Central memory CD4-positive, alpha-beta T cell (primary cell): ENCODE measurements at regions not wholly inside any gene's neighbourhood (a gene's known extent, or its start where the extent isn't known, plus 50 kb on each side); places are given as distances from the start of the nearest gene placed in this dataset.
"Not testable (repeated sequence)": the region's sequence is repeated elsewhere in the genome, so short reads cannot be mapped to it uniquely, and the experiment has no call there.

Experiments used
- DNase-seq: peaks from one replicate; pipeline ENCODE4 v3.0.0; 2022

DNA sequence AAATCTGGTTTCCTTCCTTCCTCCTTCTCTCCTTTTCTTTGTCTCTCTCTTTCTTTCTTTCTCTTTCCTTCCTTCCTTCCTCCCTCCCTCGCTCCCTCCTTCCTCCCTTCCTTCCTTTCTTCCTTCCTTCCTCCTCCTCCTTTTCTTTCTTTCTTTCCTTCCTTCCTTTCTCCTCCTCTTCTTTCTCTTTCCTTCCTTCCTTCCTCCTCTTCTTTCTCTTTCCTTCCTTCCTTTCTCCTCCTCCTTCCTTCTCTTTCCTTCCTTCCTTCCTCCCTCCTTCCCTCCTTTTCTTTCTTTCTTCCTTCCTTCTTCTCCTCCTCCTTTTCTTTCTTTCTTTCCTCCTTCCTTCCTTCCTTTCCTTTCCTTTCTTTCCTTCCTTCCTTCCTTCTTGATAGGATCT is 61.2 kb downstream of the VIP start:
- no peak for DNase-seq

DNA sequence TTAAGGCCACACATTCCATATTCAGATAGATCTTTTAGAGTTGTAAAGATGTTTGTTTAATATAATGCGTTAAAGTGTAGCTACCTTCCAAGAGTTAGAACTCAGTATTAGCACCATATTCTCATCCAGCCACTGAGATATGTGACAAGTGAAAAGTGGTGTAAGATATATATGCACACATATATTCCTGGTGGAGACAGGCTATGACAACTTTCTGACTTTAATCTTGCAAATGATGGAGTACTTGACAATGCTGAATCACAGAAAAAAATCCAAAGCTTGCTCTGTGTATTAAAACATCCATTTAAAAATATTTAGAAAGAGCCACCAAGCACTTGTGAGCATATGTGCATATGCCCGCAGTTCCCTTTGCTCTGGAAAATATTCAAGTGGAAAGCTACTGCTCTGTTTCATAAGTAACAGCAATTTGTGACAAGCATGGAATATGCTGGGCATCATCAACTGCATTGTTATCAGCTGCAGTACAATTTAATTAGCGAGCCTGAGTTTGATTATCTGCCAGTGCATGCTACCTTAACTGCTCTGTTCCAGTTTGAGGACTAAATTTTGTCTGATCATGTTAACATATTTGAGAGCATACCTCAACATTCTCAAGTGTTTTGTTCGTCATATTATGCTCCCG is 64.8 kb downstream of the VIP start:
- DNase-seq: no peak

DNA sequence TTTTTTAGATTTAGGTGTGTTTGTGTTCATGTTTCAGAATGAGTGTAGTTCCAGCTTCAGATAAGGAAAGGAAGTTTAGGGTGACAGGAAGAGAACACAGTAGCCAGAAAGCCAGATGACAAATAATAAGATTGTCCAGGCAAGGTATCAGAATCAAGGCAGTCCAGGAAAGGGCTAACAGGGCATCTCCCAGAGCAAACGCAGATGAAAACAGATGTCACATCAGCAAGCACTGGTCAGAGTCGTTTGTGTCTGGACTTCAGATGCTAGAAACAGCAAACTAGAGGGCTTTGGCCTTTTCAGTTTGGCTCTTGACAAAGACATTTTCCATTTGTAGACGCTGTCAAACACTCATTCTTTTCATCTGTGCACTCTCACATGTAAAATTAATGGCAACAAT is 65.5 kb downstream of the VIP start:
- DNase-seq: no peak

DNA sequence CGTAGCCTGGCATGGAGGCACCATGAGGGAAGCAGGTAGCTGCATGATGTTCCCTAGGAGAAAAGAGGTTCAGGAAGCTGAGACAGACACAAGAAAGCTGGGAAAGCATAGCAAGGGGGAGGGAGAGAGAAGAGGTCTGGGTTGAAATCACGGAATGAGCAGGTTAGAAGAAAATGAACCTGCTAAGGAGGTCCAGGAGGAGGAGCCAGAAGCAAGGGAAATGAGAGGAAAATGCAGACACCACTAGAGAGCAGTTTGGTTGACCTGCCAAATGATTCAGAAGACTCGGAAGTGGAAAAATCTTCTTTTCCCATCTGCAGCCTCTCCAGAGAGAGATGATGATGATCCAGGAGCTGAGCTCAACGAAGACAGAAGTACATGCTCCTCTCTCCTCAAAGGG is 70.9 kb downstream of the VIP start:
- DNase-seq: no peak

DNA sequence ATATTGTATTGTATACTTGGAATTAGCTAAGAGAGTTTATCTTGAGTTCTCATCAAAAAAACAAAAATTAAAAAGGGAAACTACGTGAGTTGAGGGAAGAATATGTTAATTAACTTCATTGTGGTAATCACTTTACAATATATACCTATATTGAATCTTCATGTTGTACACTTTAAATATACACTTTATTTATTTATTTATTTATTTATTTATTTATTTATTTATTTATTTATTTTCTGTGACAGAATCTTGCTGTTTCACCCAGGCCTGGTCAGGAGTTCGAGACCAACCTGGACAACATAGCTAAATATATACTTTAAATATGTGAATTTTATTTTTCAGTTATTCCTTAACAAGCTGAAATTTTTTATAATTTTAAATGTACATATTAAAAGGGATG is 74.1 kb downstream of the VIP start:
- no peak for DNase-seq

DNA sequence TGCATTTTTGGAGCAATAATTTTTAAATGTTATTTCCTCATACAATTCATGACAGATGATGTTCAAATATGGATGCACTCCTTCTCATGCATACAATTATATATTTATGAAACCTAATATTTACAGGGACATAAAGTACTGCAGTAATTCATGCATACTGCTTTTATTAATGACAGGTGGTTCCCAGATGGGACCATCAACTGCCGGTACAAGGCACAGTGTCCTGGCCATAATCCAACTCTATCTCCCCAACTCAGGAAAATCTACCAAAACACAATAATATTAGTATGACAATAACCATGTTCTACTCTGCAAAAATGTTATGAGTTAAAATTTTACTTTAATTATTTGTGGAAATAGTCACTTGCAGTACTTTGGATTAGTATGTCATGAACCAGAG is 77.8 kb downstream of the VIP start:
- no peak for DNase-seq

DNA sequence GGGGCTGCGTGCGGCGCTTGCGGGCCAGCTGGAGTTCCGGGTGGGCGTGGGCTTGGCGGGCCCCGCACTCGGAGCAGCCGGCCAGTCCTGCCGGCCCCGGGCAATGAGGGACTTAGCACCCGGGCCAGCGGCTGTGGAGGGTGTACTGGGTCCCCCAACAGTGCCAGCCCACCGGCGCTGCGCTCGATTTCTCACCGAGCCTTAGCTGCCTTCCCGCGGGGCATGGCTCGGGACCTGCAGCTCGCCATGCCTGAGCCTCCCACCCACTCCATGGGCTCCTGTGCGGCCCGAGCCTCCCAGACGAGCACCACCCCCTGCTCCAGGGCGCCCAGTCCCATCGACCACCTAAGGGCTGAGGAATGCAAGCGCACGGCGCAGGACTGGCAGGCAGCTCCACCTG is 83.8 kb downstream of the VIP start:
- not testable (repeated sequence) for DNase-seq

DNA sequence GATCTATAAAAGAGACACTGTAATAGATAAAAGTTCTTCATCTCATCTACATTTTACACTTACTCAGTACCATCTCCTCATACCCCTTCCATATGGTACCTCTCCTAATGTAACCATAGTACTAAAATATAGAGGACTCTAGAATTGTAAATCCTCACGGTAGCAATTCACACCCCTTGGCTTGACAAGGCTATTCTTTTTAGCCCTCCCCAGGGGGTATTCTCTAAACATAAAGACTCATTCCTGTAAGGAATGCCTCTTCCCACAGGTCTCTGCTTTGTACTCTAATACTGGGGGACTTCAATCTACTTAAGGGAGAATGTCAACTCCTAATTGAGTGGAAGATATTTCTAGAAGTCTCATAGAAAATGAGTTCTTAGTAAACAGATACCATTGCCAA is 85.9 kb downstream of the VIP start:
- no peak for DNase-seq

DNA sequence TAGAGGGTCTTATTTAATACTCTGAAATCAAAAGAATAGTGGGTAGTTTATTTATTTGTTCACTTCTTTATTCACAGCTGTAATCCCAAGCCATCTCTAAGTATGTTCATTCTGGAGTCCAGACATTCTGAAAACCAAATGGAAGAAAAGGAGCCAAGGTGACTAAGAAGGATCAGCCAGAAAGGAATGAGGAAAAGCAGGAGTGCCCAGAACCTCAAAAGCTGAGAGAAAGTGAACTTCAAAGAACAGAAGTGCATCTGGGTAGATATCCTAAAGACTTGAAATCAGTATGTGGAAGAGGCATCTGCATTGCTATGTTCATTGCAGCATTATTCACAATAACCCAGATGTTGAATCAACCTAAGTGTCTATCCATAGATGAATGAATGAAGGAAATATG is 94.8 kb downstream of the VIP start:
- DNase-seq: no peak

DNA sequence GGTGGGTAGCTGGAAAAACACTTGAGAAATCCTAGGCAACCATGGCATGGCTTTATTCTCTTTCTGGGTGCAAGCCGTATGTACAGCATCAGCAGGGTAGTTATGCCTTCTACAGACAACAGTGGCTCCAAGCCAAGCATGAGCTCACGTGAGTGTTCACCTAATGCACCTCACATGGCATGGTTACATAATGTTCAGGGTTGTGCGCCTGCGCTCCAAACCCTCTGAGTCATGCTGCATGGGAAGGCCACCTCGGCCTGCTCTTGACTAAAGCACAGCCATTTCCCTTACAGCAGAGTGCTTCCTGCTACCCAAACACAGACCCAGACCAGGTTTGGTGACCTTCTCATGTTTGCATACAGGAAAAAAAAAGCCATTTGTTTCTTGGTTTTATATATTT is 96.2 kb downstream of the VIP start:
- DNase-seq: no peak

DNA sequence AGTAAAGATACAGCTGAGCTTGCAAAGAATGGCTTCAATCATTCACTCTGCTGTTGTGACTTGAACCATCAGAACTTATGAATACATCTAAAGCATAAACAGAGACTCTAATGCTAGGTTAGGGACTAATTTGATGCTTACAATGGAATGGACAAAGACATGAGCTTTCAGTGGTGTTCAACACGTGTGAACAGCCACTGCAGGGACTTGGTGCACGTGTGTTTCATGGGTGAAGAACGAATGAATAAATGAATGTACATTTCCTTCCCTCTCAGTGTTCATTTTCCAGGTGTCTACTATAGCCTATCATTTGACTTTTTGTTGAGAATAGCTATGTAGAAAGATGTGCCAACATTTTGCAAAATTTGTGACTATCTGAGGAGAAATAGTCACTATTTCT is 98.3 kb downstream of the VIP start:
- DNase-seq: no peak

DNA sequence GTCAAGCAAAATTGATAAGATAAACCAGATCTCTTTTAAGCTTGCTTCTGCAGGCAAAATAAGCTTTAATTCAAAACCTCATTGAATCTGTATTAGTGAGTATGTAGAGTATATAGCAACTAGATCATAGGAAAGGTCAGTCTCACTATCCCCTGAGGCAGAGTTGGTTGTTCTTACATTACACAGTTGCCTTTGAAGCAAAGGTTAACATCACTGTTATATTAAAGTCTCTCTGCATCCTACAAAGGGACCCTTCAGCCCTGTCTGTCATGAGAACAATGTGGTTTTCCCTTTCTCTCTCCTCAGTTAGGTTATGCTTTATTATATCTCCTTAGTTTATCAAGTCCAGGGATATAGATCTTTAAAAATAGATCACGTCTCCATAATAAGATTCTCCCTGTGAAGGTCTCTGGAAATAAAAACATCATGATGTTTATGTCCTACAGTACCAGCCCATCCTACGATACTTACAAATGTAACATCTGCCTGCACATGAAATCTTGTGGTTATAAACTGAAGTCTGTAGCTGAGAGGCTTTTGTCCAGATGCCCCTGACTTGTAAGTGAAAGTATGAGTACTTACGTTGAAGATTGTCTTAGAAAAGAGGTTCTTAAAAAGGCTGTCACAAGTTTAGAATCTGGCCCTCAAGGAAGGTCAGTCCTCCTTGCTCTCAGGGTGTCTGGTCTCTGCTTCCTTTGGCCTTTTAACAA is 103.6 kb downstream of the VIP start:
- no peak for DNase-seq

DNA sequence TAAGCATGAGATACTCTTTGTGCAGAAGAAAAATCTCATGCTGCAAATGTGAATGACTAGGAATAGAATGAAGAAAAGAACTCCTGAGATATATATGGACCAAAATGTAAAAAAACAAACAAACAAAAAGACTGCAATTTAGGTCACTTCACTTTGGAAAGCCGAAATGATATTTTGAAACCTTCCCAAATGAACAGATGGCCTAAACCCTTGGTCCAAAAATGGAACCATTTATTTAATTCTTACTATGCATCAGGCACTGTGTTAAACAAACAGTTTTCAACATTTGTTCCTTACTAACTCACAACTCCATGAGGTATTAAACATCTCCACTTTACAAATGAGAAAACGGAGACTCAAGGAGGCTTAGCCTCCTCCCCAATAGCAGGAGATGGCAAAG is 107.5 kb downstream of the VIP start:
- DNase-seq: no peak

DNA sequence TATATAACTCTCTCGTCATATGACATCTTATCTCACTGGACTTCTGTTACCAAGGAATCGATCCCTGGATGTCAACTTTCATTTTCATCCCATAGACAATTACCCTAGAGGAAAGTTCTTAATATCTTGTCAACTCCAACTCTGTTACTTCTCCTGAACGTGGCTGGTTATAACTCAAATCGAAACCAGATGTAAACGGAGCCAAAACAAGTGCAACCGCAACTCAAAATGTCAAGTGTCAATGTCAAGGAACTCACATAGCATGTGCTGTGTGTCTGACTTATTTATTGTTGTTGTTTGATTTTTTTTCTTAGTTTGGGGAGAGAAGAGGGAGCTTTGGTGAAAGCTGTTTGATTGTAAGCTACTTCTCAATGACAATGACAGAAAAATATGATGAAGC is 108.6 kb downstream of the VIP start:
- no peak for DNase-seq

DNA sequence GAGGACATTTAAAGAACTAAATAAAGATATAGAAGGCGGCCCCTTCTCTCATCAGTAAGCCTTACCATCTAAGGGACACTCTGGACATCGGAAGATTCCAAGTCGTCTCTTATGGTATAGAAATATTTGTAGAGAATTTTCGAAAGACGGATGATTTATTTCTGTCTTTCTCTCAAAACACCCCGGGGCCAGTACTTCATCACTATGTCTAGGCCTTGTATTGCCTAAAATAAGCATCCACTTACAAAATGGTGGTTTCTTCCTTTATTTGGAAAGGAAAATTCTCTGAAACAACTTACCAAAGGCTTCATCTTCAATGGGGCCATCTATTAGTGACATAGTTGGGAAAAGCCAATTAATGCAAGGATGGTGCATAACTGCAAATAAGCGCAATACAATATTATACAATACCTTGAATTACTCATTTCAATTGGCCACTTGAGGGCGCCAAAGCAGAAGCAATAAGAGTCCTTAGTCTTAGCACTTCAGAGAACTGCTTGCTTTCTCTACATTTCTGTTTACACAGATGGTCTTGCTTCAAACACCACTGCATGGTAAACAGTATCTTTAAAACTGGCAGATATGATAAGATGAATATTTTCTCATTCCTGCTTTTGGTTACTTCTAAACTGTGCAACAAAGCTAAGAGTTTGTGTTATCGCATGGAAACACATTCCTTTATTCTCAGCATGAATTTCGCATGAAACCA is 113.2 kb downstream of the VIP start:
- peak; percentile 40 for DNase-seq

DNA sequence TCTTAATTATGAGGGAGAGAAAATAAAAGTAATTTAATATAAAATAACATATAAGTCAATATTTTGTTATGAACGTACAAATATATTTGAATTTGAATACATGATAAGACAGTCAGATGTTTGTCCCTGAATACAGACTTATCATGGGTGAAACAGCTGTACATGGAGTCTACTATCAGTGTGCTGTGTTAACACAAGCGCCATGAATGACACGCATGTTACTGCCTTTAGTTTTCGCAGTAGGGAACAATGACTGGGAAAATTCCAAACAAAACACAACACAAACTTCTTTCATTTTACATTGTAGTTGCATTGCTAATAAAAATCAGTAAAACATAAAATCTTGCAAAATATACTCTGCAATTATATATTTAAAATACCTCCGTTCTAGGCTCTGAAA is 108.6 kb downstream of the FBXO5 start:
- no peak for DNase-seq

DNA sequence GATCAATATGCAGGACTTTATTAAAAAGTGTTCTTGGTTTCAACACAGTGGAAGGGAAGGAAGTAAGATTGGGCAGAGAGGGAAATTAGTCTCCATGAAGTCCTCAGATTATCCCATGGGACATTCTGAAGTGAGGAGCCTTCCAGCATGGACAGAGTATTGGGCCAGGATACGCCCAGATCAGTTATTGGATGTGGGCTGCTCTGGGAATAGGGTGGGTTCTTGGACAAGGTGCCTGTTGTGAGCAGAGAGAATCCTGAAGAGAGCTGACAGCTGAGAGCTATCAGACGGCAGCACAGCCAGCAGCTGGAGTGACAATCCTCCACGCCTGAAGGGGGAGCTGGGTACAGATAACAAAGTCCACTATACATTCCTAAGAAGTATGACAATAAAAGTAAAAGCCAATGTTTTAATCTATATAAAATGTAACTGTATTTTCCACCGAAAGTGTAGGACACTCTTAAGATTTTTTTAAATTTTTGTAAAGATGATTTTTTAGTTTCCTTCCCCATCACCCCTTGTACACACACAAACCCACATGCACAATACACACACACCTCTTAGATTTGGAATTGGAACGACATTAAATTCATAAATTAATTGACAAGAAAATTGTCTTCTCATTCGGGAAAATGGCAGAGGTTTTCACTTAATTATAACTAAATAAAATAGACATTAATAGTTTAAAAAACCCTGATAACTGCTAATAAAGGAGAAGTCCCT is 107.8 kb downstream of the FBXO5 start:
- no peak for DNase-seq

DNA sequence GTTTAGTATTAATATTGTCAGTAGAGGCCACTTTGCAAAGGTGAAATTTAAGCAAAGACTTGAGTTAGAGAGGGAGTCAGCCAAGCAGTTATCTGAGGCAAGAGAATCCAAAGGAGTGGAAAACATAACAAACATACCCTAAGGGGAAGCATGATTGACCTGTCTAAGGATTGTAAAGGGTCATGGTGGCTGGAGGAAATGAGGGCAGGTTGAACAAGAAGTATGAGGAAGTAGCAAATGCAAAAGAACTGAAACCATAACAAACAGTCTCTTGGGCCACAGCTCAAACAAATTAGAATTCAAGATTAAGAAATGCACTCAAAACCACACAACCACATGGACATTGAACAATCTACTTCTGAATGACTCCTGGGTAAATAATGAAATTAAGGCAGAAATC is 103.2 kb downstream of the FBXO5 start:
- DNase-seq: no peak

DNA sequence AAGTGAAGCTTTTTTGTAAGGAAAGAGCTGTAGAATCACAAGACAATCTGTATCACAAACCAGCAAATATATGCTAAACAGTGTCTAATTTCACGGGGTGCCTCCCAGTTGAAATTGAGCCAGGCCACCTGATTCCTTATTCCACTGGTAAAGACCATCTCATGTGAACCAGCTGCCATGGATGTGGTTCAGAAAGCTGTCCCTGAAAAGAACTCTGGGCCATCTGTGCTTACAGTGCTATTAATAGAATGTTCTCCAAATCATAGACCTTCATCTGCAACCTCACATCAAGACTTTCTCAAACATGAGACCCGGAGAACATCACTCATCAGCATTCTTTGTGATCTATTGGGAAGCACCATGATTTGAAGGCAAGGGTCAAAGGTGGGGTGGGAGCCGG is 89.7 kb downstream of the FBXO5 start:
- DNase-seq: no peak

DNA sequence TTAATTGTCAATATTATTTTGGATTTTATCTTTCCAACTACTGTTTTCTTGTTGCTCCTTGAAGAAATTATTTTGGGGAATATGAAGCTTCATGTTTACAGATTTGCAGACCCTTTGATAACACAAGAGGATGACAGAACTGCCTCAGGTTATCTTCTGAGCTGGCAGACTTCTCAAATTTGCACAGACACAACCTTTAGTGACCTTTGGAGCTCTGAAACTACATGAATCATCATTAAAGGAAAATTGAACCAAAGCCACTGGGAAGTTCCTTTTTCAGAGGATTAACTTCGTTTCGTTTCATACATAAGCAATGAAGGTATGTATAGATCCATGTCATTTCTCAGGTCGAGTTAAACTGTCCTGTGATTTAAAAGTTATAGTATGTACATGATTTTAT is 85.9 kb downstream of the FBXO5 start:
- no peak for DNase-seq

DNA sequence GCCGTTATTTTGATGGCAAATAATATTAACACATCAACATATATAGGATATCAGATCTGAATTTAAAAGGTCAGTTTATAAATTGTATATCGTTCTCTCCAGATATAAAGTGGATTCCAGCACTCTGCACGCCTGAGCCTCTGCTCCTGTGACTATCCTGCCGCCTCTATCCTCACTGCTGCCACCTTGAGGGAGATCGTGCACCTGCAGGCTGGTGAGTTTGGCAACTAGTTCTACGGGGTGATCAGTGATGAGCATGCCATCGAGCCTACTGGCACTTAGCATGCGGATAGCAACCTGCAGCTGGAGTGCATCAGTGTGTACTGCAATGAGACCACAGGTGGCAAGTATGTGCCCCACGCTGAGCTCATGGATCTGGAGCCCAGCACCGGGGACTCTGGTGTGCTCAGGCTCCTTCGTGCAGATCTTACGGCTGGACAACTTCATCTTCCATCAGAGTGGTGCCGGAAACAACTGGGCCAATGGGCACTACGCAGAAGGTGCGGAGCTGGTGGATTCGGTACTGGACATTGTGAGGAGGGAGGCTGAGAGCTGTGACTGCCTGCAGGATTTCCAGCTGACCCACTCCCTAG is 84.9 kb downstream of the FBXO5 start:
- DNase-seq: peak; percentile 27

DNA sequence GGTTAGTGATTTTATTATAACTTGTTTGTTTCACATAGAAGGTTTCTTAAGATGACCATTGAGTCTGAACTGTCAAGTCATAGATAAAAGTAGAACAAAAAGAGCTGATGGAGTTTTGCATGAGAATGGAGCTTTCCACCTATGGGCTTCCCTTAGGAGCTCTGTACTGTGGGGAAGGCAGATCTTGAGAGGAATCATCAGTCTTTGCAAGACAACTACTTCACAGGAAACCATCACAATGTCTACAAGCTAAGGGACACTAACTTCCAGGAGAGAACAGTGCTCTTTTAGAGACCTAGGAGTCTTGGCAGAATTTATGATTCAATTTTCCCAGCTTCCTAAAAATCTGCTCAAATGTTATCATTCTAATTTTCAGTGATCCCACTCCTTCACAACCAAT is 78.2 kb downstream of the FBXO5 start:
- no peak for DNase-seq

DNA sequence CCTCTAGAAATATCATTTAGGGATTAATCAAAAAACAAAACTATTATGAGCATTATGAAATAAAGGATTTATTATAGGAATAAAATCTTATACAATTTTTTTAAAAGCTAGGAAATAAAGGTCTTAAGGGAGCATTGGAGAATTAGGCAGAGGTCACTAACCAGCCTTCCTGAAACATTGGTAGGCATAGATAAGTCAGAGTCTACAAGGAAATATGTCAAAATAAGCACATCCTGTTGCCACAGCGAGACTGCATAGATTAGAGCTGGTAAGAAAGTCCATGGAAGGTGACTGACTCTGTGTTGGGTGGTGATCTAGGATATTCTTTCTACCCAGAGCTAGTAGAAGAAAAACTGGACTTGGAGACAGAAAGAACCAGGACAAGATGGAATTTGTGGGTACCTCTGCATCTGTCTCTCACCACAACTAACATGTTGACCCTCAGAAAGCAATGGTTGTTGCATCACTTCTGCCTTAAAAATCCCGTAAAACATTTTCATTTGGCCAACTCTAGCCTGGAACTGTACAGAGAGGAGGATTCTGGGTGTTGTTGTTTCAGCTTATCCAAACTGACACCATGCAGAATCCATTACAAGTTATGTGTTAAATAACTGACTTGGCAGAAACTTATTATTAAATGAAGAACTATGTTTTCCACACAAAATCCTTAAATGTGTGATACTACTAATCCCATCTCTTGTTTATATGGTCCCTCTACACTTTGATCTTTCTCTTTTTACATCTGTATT is 77.1 kb downstream of the FBXO5 start:
- DNase-seq: no peak
